Activated naive CD8-positive, alpha-beta T cell treated with anti-CD3 and anti-CD28 coated beads for 36 hours (primary cell): ENCODE measurements at regions not wholly inside any gene's neighbourhood (a gene's known extent, or its start where the extent isn't known, plus 50 kb on each side); places are given as distances from the start of the nearest gene placed in this dataset.

ENCODE experiments used
- DNase-seq: peaks from one replicate; pipeline ENCODE4 v3.0.0; 2021
- H3K27ac Mint-ChIP-seq: one replicate; pipeline ENCODE4 v1.8.0; 2022; ENCODE audit warnings: mild to moderate bottlenecking, moderate library complexity, mixed read lengths
- H3K27me3 Mint-ChIP-seq: one replicate; pipeline ENCODE4 v1.8.0; 2022; ENCODE audit warnings: mild to moderate bottlenecking, mixed read lengths
- H3K36me3 Mint-ChIP-seq: one replicate; pipeline ENCODE4 v1.8.0; 2021; ENCODE audit warnings: mild to moderate bottlenecking, mixed read lengths
- H3K4me1 Mint-ChIP-seq: one replicate; pipeline ENCODE4 v1.8.0; 2021; ENCODE audit warnings: mixed read lengths
- H3K4me3 Mint-ChIP-seq: one replicate; pipeline ENCODE4 v1.8.0; 2022; ENCODE audit warnings: mild to moderate bottlenecking, moderate library complexity, mixed read lengths
- H3K9me3 Mint-ChIP-seq: one replicate; pipeline ENCODE4 v1.8.0; 2022; ENCODE audit warnings: mixed read lengths

GRCh38 chr2:188238386-188238785 lies 53.3 kb upstream of the GULP1 start:
- H3K27ac Mint-ChIP-seq = no peak overlapping the region
- H3K4me1 Mint-ChIP-seq = peaks cover 7% of the 10 kb centered on the region

More at GRCh38 chr2:188238386-188238785, 53.3 kb upstream of the GULP1 start:
- no peak for DNase-seq
- no peaks in the 10 kb centered on the region for H3K27me3 Mint-ChIP-seq
- H3K36me3 Mint-ChIP-seq = peaks cover 2% of the 10 kb centered on the region
- H3K4me3 Mint-ChIP-seq = no peak overlapping the region
- H3K9me3 Mint-ChIP-seq = peaks cover 14% of the 10 kb centered on the region
